Peyer's patch (tissue), 4 donors: ENCODE measurements at regions not wholly inside any gene's neighbourhood (a gene's known extent, or its start where the extent isn't known, plus 50 kb on each side); places are given as distances from the start of the nearest gene placed in this dataset.

ENCODE experiments used
- DNase-seq, 3 donors: peaks; one replicate each; pipeline ENCODE4 v3.0.0-alpha.2; 2017 to 2019
- H3K27ac ChIP-seq, 4 donors: fragments of 200-600 bp; sonication (generic); one replicate each; pipeline ENCODE4 v1.5.1; 2016 to 2019
- H3K27me3 ChIP-seq, 2 donors: fragments of 200-600 bp; sonication (generic); one replicate each; pipeline ENCODE4 v1.5.1; 2019
- H3K36me3 ChIP-seq, 3 donors: fragments of 200-600 bp; sonication (generic); one replicate each; pipeline ENCODE4 v1.5.1; 2016 to 2019
- H3K4me1 ChIP-seq, 4 donors: fragments of 200-600 bp; sonication (generic); one replicate each; pipeline ENCODE4 v1.5.1; 2016 to 2019
- H3K4me3 ChIP-seq, 4 donors: fragments of 200-600 bp; sonication (generic); 1 replicate in 3 of 4; 2 replicates in 1 of 4; pipeline ENCODE4 v1.5.1; 2016 to 2019; ENCODE audit warnings: mild to moderate bottlenecking in 1 of 4
- H3K9me3 ChIP-seq, 4 donors: fragments of 200-600 bp; sonication (generic); one replicate each; pipeline ENCODE4 v1.5.1; 2016 to 2019; ENCODE audit warnings: mild to moderate bottlenecking in 1 of 4
- POLR2A ChIP-seq, 2 donors: fragments of 450-650 bp; IDR thresholded peaks; one replicate each; pipeline ENCODE4 v1.5.1; 2017; ENCODE audit warnings: antibody characterized with exemption in 2 of 2, mild to moderate bottlenecking in 2 of 2, moderate library complexity in 2 of 2
- TF ChIP-seq, protein P1 (sequence below), 6 experiments: fragments of 450-650 bp in 4 of 6; fragments of 200-600 bp in 2 of 6; sonication (generic) in 1 of 6; IDR thresholded peaks; one replicate each; pipeline ENCODE4 v1.5.1; 2017 to 2019; ENCODE audit warnings: antibody characterized with exemption in 6 of 6, mild to moderate bottlenecking in 3 of 6, moderate library complexity in 1 of 6

DNA sequence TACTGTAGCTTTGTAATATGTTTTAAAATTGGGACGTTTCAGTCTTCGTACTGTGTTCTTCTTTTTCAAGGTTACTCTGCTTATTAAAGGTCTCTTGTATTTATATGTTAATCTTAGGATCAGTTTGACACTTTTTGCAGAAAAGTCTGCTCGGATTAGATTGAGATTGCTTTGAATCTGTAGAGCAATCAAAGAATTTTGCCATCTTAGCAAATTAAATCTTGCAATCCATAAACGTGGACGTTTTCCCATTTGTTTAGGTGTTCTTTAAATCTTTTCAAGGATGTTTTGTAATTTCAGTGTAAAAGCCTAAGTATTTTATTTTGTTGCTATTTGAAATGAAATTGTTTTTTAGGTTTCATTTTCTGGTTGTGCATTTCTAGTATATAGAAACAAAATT lies 78.0 kb upstream of the GTSF1L start:
- Histone ChIP-seq H3K9me3 (peaks cover 0 to 16% (median 4%) of the 10 kb centered on the region in 4 donors), H3K4me1 (no peaks in the 10 kb centered on the region), H3K4me3 (no peak overlapping the region), H3K27me3 (no peaks in the 10 kb centered on the region), H3K27ac (no peak overlapping the region), H3K36me3 (no peaks in the 10 kb centered on the region)
- TF ChIP-seq, protein P1, sequence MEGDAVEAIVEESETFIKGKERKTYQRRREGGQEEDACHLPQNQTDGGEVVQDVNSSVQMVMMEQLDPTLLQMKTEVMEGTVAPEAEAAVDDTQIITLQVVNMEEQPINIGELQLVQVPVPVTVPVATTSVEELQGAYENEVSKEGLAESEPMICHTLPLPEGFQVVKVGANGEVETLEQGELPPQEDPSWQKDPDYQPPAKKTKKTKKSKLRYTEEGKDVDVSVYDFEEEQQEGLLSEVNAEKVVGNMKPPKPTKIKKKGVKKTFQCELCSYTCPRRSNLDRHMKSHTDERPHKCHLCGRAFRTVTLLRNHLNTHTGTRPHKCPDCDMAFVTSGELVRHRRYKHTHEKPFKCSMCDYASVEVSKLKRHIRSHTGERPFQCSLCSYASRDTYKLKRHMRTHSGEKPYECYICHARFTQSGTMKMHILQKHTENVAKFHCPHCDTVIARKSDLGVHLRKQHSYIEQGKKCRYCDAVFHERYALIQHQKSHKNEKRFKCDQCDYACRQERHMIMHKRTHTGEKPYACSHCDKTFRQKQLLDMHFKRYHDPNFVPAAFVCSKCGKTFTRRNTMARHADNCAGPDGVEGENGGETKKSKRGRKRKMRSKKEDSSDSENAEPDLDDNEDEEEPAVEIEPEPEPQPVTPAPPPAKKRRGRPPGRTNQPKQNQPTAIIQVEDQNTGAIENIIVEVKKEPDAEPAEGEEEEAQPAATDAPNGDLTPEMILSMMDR (IDR thresholded peaks at IDR 0.05) = no peak
- no peak for TF ChIP-seq POLR2A (IDR thresholded peaks at IDR 0.05)
- DNase-seq = no peak

DNA sequence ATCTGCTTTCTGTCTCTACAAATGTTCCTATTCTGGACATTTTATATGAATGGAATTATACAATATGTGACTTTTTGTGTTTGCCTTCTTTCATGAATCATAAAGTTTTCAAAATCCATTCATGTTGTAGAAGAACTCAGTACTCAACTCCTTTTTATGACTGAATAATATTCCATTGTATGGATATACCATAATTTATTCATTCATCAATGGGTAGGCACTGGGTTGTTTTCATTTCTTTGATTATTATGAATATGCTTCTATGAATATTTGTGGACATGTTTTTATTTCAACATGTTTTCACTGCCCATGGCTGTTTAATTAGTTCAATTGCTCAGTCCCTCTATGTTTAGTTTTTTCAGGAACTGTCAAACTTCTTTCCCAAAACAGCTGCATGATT lies 76.5 kb upstream of the GTSF1L start:
- peaks cover 0 to 2% (median 0%) of the 10 kb centered on the region in 4 donors for H3K9me3 ChIP-seq
- no peak overlapping the region for H3K4me3 ChIP-seq
- no peaks in the 10 kb centered on the region for H3K27me3 ChIP-seq
- no peaks in the 10 kb centered on the region for H3K36me3 ChIP-seq
- TF ChIP-seq, protein P1 (IDR thresholded peaks at IDR 0.05) = no peak
- TF ChIP-seq POLR2A (IDR thresholded peaks at IDR 0.05) = no peak
- no peaks in the 10 kb centered on the region for H3K4me1 ChIP-seq
- no peak for DNase-seq
- no peak overlapping the region for H3K27ac ChIP-seq

DNA sequence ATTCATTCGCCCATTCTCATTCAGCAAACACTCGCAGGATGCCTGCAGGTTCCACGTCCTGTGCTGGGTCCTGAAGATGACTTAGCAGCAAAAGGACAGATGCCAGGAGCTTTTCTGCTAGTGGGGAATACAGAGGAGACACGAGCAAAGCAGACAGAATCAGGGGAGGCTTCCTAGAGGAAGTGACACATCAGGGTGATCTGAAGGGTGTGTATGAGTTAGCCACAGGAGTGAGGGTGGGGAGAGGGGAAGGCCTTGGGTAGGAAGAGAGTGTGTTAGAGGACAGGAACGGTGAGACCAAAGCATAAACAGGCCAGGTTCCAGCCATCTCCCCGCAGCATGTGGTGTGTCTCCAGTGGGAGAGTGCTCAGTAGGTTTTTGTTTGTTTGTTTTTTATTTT lies 73.4 kb upstream of the GTSF1L start:
- Histone ChIP-seq H3K4me3 (no peak overlapping the region), H3K4me1 (no peaks in the 10 kb centered on the region), H3K27me3 (no peaks in the 10 kb centered on the region), H3K27ac (no peak overlapping the region), H3K36me3 (no peaks in the 10 kb centered on the region), H3K9me3 (no peaks in the 10 kb centered on the region)
- DNase-seq = no peak
- TF ChIP-seq POLR2A (IDR thresholded peaks at IDR 0.05) = no peak
- TF ChIP-seq, protein P1 (IDR thresholded peaks at IDR 0.05) = no peak

DNA sequence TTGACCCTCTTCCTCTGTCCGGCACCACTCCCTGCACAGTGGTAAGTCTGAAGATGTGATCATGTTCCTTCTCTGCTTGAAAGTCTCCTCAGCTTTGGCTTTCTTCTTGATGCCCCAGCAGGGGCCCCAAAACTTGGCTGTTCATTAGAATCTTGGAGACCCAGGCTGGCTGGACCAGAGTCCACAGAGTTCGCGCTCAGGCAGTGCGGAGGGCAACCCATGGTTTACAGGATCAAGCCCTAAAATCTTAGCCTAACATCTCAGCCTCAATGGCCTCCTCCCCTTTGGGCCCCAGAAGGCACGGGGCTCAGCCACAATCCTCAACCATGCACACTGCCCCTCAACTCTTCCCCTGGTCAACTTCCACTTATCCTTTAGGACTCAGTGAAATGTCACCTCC lies 72.9 kb upstream of the GTSF1L start:
- Histone ChIP-seq H3K4me1 (no peaks in the 10 kb centered on the region), H3K36me3 (no peaks in the 10 kb centered on the region), H3K27me3 (no peaks in the 10 kb centered on the region), H3K9me3 (no peaks in the 10 kb centered on the region), H3K4me3 (no peak overlapping the region), H3K27ac (no peak overlapping the region)
- DNase-seq = no peak
- TF ChIP-seq, protein P1 (IDR thresholded peaks at IDR 0.05) = no peak
- no peak for TF ChIP-seq POLR2A (IDR thresholded peaks at IDR 0.05)

DNA sequence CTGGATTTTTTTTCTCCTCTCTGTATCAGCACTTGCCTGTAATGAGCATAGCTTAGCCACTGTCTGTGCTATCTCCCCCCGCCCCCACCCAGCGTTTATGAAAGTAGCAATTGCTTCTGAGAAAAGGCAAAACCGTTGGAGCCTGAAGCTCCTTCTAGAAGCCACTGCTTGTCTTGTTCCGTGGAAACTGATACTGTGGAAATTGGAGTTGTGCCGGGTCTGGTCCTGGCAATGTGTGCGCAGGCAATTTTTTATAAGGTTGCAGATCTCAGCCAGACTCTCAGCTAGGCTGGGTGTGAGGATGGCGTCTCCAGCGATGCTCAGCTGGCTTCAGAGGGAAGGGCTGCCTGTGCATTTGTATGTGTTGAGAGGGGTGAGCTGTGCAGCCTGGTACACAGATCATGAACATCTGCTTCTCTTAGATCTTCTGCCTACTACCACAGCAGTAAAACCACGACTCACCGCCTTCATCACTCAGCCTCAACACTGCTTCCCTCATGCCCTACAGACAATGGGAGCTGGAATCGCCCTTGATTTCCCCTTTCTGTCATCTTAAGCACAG lies 72.4 kb upstream of the GTSF1L start:
- DNase-seq = no peak
- no peak overlapping the region for H3K4me3 ChIP-seq
- H3K36me3 ChIP-seq = no peaks in the 10 kb centered on the region
- no peaks in the 10 kb centered on the region for H3K4me1 ChIP-seq
- H3K27ac ChIP-seq = no peak overlapping the region
- no peaks in the 10 kb centered on the region for H3K27me3 ChIP-seq
- no peaks in the 10 kb centered on the region for H3K9me3 ChIP-seq
- no peak for TF ChIP-seq POLR2A (IDR thresholded peaks at IDR 0.05)
- TF ChIP-seq, protein P1 (IDR thresholded peaks at IDR 0.05) = no peak
